B cell (primary cell): ENCODE measurements at regions not wholly inside any gene's neighbourhood (a gene's known extent, or its start where the extent isn't known, plus 50 kb on each side); places are given as distances from the start of the nearest gene placed in this dataset.

Experiments
- EZH2 ChIP-seq: IDR thresholded peaks from 2 replicates; pipeline ENCODE4 v1.6.1; 2012; ENCODE audit warnings: borderline replicate concordance, low read depth, mild to moderate bottlenecking, moderate library complexity, low read length; ENCODE audit not compliant: insufficient read depth, poor library complexity, severe bottlenecking
- TF ChIP-seq, protein P1 (sequence below): fragments of 200-600 bp; IDR thresholded peaks from one replicate; pipeline ENCODE4 v1.8.0; 2022; ENCODE audit warnings: antibody characterized with exemption, mild to moderate bottlenecking

DNA sequence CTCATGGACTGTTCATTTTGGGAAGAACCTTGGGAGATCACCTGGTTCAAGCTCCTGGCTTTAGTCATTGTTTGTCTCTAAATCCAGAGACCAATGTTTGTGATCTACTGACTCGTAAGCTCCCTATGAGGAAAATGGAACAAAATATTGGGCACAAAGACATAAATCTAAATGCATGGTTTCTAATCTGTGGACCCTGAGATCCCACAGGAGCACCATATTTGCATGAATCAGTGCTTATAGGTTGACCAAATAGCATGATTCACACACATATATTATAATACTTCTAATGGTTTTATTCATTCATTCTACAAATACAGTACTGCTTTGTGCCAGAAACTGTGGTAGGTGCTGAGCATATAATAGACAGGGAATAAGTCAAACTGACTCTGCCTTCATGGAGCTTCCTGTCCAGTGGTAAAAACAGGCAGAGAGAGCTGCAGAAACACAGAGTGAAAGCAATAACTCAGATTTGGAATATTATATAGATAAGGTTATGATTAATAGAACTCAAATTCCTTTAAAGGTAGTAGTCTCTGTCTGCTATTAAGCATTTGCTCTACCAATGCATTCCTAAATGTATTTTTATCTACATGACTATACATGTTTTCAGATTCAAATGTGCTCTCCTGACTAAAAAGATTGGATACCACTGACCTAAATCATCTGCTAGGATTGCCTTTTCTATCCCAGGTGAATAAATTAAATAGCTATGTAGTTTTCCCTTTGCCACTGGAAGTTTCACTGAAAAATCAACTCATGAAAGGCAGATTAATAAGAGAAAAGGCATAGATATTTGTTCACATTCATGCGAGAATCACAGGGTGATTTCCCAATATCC is 198.6 kb upstream of the CAMK1G start:
- TF ChIP-seq, protein P1, sequence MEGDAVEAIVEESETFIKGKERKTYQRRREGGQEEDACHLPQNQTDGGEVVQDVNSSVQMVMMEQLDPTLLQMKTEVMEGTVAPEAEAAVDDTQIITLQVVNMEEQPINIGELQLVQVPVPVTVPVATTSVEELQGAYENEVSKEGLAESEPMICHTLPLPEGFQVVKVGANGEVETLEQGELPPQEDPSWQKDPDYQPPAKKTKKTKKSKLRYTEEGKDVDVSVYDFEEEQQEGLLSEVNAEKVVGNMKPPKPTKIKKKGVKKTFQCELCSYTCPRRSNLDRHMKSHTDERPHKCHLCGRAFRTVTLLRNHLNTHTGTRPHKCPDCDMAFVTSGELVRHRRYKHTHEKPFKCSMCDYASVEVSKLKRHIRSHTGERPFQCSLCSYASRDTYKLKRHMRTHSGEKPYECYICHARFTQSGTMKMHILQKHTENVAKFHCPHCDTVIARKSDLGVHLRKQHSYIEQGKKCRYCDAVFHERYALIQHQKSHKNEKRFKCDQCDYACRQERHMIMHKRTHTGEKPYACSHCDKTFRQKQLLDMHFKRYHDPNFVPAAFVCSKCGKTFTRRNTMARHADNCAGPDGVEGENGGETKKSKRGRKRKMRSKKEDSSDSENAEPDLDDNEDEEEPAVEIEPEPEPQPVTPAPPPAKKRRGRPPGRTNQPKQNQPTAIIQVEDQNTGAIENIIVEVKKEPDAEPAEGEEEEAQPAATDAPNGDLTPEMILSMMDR = no peak
- no peak for TF ChIP-seq EZH2
